DOHH2 (cell line): ENCODE measurements at regions not wholly inside any gene's neighbourhood (a gene's known extent, or its start where the extent isn't known, plus 50 kb on each side); places are given as distances from the start of the nearest gene placed in this dataset.

Experiments used
- EZH2phosphoT487 ChIP-seq: fragments of 200-600 bp; sonication (generic); IDR thresholded peaks from 2 replicates; pipeline ENCODE4 v1.6.1; 2017; ENCODE audit warnings: borderline replicate concordance, mild to moderate bottlenecking, antibody characterized with exemption, low read length, moderate library complexity, mixed read lengths
- TF ChIP-seq, protein P1 (sequence below): fragments of 200-600 bp; sonication (generic); IDR thresholded peaks from one replicate; pipeline ENCODE4 v1.5.1; 2014; ENCODE audit warnings: antibody characterized with exemption, mild to moderate bottlenecking, low read depth, low read length; ENCODE audit not compliant: poor library complexity, severe bottlenecking

DNA sequence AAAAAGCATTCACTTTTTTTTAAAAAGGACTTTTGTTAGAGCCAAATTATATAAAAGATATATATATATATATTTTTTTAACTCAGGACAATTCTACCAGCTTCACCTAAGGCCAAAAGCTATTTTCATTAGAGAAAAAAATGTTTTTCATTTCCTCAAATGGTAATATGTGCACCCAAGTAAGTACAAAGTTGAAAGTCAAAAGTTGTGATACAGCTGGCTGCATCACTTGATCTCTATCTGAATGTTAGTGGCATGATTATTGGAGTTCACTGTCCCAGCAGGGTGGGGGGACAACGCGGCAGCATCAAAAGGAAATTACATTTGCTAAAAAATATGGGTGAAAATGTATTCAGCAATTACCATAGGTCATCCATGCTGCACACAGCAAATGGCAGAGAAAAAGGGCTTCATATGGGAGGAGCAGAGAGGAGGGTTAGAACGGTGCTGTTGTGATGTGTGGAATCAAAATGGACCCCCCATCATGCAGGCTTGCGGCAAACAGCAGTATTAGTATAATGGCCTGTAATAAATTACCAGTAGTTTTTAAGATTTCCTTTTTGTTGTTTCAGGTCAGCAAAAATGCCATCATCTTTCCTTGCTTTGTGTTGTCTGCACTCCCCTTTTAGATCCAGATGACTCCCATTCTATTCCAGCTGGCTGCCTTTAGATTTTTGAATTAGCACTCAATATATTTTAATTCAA, 253.7 kb downstream of the MAT2B start:
- TF ChIP-seq, protein P1, sequence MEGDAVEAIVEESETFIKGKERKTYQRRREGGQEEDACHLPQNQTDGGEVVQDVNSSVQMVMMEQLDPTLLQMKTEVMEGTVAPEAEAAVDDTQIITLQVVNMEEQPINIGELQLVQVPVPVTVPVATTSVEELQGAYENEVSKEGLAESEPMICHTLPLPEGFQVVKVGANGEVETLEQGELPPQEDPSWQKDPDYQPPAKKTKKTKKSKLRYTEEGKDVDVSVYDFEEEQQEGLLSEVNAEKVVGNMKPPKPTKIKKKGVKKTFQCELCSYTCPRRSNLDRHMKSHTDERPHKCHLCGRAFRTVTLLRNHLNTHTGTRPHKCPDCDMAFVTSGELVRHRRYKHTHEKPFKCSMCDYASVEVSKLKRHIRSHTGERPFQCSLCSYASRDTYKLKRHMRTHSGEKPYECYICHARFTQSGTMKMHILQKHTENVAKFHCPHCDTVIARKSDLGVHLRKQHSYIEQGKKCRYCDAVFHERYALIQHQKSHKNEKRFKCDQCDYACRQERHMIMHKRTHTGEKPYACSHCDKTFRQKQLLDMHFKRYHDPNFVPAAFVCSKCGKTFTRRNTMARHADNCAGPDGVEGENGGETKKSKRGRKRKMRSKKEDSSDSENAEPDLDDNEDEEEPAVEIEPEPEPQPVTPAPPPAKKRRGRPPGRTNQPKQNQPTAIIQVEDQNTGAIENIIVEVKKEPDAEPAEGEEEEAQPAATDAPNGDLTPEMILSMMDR, result no peak
- no peak for TF ChIP-seq EZH2phosphoT487
